ENCODE measurements at regions not wholly inside any gene's neighbourhood (a gene's known extent, or its start where the extent isn't known, plus 50 kb on each side); places are given as distances from the start of the nearest gene placed in this dataset.

GRCh38 chr5:66348387-66349125 is 204.5 kb downstream of the SREK1 start:
- WGBS = 59% methylated on average over 4 of the region's 4 CpGs
- TF ChIP-seq POLR2A (IDR thresholded peaks at IDR 0.05) (no peak), EP300 (IDR thresholded peaks at IDR 0.05) (no peak), POLR2AphosphoS5 (IDR thresholded peaks at IDR 0.05) (no peak)
- TF ChIP-seq, protein P1, sequence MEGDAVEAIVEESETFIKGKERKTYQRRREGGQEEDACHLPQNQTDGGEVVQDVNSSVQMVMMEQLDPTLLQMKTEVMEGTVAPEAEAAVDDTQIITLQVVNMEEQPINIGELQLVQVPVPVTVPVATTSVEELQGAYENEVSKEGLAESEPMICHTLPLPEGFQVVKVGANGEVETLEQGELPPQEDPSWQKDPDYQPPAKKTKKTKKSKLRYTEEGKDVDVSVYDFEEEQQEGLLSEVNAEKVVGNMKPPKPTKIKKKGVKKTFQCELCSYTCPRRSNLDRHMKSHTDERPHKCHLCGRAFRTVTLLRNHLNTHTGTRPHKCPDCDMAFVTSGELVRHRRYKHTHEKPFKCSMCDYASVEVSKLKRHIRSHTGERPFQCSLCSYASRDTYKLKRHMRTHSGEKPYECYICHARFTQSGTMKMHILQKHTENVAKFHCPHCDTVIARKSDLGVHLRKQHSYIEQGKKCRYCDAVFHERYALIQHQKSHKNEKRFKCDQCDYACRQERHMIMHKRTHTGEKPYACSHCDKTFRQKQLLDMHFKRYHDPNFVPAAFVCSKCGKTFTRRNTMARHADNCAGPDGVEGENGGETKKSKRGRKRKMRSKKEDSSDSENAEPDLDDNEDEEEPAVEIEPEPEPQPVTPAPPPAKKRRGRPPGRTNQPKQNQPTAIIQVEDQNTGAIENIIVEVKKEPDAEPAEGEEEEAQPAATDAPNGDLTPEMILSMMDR (IDR thresholded peaks at IDR 0.05) = no peak
- Histone ChIP-seq H3K27me3 (no peaks in the 10 kb centered on the region), H3K4me3 (no peak overlapping the region), H3K9me3 (no peaks in the 10 kb centered on the region), H3K27ac (no peak overlapping the region), H3K36me3 (no peaks in the 10 kb centered on the region), H3K4me1 (no peaks in the 10 kb centered on the region)
- no peak for DNase-seq (ENCODE audit: low spot score in 2 of 2)

- DNase-seq (ENCODE audit: low spot score in 2 of 2) = no peak
- WGBS = 80% methylated on average over 1 of the region's 1 CpG
- TF ChIP-seq POLR2AphosphoS5 (IDR thresholded peaks at IDR 0.05) (no peak), EP300 (IDR thresholded peaks at IDR 0.05) (no peak), POLR2A (IDR thresholded peaks at IDR 0.05) (no peak)
- TF ChIP-seq, protein P1 (IDR thresholded peaks at IDR 0.05) = no peak
Measured at GRCh38 chr5:66351813-66352212, 207.7 kb downstream of the SREK1 start.

DNA sequence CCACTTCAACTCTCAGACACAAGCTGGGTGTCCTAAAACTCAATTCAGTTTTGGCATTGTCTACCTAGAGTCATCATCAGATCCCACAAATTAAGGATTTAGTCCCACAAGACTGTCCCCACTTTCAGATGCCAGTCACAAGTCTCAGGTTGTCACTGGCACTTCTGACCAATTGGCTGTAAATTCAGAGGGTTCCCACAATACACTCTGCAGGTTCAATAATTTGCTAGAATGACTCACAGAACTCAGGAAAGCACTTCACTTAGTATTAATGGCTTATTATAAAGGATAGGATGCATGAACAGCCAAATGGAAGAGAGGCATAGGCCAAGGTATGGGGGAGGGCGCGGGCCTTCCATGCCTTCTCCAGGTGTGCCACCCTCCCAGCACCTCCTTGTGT is 209.1 kb downstream of the SREK1 start:
- TF ChIP-seq POLR2A (IDR thresholded peaks at IDR 0.05) = no peak
- no peak for TF ChIP-seq POLR2AphosphoS5 (IDR thresholded peaks at IDR 0.05)
- TF ChIP-seq, protein P1 (IDR thresholded peaks at IDR 0.05) = no peak
- no peak for TF ChIP-seq EP300 (IDR thresholded peaks at IDR 0.05)
- H3K9me3 ChIP-seq = no peaks in the 10 kb centered on the region
- no peak for DNase-seq (ENCODE audit: low spot score in 2 of 2)
- no peak overlapping the region for H3K4me3 ChIP-seq
- WGBS = 94% methylated on average over 2 of the region's 2 CpGs
- no peaks in the 10 kb centered on the region for H3K36me3 ChIP-seq
- no peaks in the 10 kb centered on the region for H3K4me1 ChIP-seq
- H3K27me3 ChIP-seq = no peaks in the 10 kb centered on the region
- no peak overlapping the region for H3K27ac ChIP-seq

More at GRCh38 chr5:66351813-66352212, 207.7 kb downstream of the SREK1 start:
- no peak overlapping the region for H3K4me3 ChIP-seq
- H3K27me3 ChIP-seq = no peaks in the 10 kb centered on the region
- no peaks in the 10 kb centered on the region for H3K9me3 ChIP-seq
- H3K36me3 ChIP-seq = no peaks in the 10 kb centered on the region
- no peaks in the 10 kb centered on the region for H3K4me1 ChIP-seq
- H3K27ac ChIP-seq = no peak overlapping the region

DNA sequence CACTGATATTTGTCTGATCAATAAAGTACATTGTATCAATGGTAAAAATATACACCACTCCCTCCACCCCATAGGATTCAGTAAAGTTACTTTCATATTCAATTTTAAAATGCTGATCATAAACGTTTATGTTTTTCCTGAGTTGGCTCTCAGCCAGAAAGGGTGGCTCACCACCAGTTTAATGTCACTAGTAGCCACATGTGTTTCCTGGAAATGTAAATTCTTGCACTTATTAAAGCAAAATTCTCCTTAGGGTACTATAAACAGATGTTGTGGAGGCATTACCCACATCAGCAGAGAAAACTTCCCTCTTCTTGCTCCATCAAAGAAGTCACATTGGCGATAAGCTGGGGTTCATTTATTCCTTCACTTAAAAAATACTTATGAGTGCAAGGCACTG is 210.3 kb downstream of the SREK1 start:
- no peaks in the 10 kb centered on the region for H3K4me1 ChIP-seq
- no peak overlapping the region for H3K27ac ChIP-seq
- no peak overlapping the region for H3K4me3 ChIP-seq
- H3K9me3 ChIP-seq = no peaks in the 10 kb centered on the region
- no peak for DNase-seq (ENCODE audit: low spot score in 2 of 2)
- H3K36me3 ChIP-seq = no peaks in the 10 kb centered on the region
- H3K27me3 ChIP-seq = no peaks in the 10 kb centered on the region
- WGBS = 45% methylated on average over 2 of the region's 2 CpGs
- no peak for TF ChIP-seq POLR2A (IDR thresholded peaks at IDR 0.05)

GRCh38 chr5:66356011-66356565 is 212.0 kb downstream of the SREK1 start:
- H3K4me1 ChIP-seq = no peaks in the 10 kb centered on the region
- H3K4me3 ChIP-seq = no peak overlapping the region
- no peak overlapping the region for H3K27ac ChIP-seq
- no peaks in the 10 kb centered on the region for H3K36me3 ChIP-seq
- DNase-seq (ENCODE audit: low spot score in 2 of 2) = no peak
- TF ChIP-seq, protein P1 (IDR thresholded peaks at IDR 0.05) = no peak
- no peak for TF ChIP-seq POLR2A (IDR thresholded peaks at IDR 0.05)
- no peak for TF ChIP-seq POLR2AphosphoS5 (IDR thresholded peaks at IDR 0.05)
- no peak for TF ChIP-seq EP300 (IDR thresholded peaks at IDR 0.05)
- no peaks in the 10 kb centered on the region for H3K9me3 ChIP-seq
- H3K27me3 ChIP-seq = no peaks in the 10 kb centered on the region
- 57% methylated on average over 3 of the region's 3 CpGs for WGBS

Measured in suprapubic skin (tissue), 4 donors.